Lung (tissue), 11 donors: ENCODE measurements at regions not wholly inside any gene's neighbourhood (a gene's known extent, or its start where the extent isn't known, plus 50 kb on each side); places are given as distances from the start of the nearest gene placed in this dataset.

Experiments used
- ATAC-seq: fragments of 200-7000 bp; cut with Tn5 transposase; one replicate; pipeline ENCODE4 v1.9.1; 2020; ENCODE audit warnings: moderate number of reproducible peaks; ENCODE audit not compliant: insufficient read depth, low FRiP score
- DNase-seq, 3 donors: peaks; one replicate each; pipeline ENCODE4 v3.0.0-alpha.2; 2013 to 2017
- H3K27ac ChIP-seq, 2 donors: one replicate each; pipeline ENCODE4 v1.5.1; 2013; ENCODE audit warnings: mild to moderate bottlenecking in 2 of 2, moderate library complexity in 2 of 2, control low read depth in 1 of 2, inconsistent platforms in 1 of 2, low read depth in 1 of 2, low read length in 1 of 2
- H3K27me3 ChIP-seq, 3 donors: one replicate each; pipeline ENCODE4 v1.5.1; 2013; ENCODE audit warnings: low read length in 2 of 3; ENCODE audit not compliant: control insufficient read depth in 3 of 3, insufficient read depth in 3 of 3
- H3K36me3 ChIP-seq, 4 donors: one replicate each; pipeline ENCODE4 v1.5.1; 2013; ENCODE audit warnings: low read length in 4 of 4, mild to moderate bottlenecking in 1 of 4, moderate library complexity in 1 of 4; ENCODE audit not compliant: control insufficient read depth in 4 of 4, insufficient read depth in 4 of 4
- H3K4me1 ChIP-seq, 5 donors: one replicate each; pipeline ENCODE4 v1.5.1; 2013; ENCODE audit warnings: low read length in 5 of 5, mild to moderate bottlenecking in 2 of 5, moderate library complexity in 1 of 5; ENCODE audit not compliant: control insufficient read depth in 5 of 5, insufficient read depth in 5 of 5
- H3K4me3 ChIP-seq: one replicate; pipeline ENCODE4 v1.5.1; 2013; ENCODE audit warnings: mild to moderate bottlenecking, control low read depth, moderate library complexity
- H3K9ac ChIP-seq, 2 donors: one replicate each; pipeline ENCODE4 v1.5.1; 2013; ENCODE audit warnings: low read length in 2 of 2, control low read depth in 1 of 2; ENCODE audit not compliant: insufficient read depth in 1 of 2
- H3K9me3 ChIP-seq, 4 donors: one replicate each; pipeline ENCODE4 v1.5.1; 2013; ENCODE audit warnings: low read length in 3 of 4, mild to moderate bottlenecking in 1 of 4, moderate library complexity in 1 of 4; ENCODE audit not compliant: control insufficient read depth in 4 of 4, insufficient read depth in 3 of 4
- WGBS, 2 donors: extraction: QIAGEN DNeasy Blood & Tissue Kit; methylation state at CpG; one replicate each; pipeline ENCODE4 v1.1.7; 2013; 5-methylcytosine and 5-hydroxymethylcytosine counted together
- TF ChIP-seq, protein P1 (sequence below): IDR thresholded peaks from 2 replicates; pipeline ENCODE4 v1.5.1; 2012; ENCODE audit warnings: mild to moderate bottlenecking; ENCODE audit errors: control extremely low read depth, extremely low read depth
- donor health status: control.
- donor health status: control.
- donor health status: Bipolar disorder and iron deficiency.
- donor health status: healthy.
- donor health status: DM: yes; HTN: yes; CAD: no.

DNA sequence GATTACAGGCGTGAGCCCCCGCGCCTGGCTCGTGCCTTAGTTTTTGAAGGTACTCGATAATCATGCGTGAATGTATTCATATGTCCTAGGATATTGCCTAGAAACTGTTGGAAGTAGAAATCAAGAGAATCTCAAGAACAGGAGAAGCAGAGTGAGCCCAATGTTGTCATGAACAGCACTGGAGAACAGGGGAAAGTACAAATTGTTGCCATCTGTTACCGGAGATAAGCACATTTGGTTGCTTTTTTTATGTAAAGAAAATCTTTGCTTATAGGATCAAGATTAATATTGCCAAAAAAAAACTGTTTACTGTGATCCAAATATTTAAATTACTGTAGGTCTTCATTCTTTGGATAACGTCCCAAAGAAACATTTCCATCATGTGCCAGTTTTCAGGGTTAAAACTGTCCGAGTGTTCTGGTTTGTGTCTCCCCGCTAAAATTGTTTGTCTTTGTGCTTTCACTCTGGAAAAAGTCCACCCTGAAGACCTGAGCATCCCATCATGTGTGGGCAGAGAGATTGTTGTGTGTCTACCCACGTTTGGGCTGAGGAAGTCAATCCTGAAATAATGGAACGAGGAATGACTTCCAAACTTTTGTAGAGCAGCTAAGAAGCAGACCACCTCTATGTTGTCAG, 95.7 kb upstream of the CELF2 start:
- Histone ChIP-seq H3K9ac (no peak overlapping the region), H3K4me3 (no peak overlapping the region), H3K27me3 (no peaks in the 10 kb centered on the region), H3K27ac (no peak overlapping the region), H3K36me3 (peaks cover 0 to 3% (median 0%) of the 10 kb centered on the region in 4 donors), H3K9me3 (no peaks in the 10 kb centered on the region), H3K4me1 (peaks cover 0 to 13% (median 4%) of the 10 kb centered on the region in 5 donors)
- DNase-seq (peak in 1 of 3 donors; percentile 54), ATAC-seq (no peak)
- TF ChIP-seq, protein P1, sequence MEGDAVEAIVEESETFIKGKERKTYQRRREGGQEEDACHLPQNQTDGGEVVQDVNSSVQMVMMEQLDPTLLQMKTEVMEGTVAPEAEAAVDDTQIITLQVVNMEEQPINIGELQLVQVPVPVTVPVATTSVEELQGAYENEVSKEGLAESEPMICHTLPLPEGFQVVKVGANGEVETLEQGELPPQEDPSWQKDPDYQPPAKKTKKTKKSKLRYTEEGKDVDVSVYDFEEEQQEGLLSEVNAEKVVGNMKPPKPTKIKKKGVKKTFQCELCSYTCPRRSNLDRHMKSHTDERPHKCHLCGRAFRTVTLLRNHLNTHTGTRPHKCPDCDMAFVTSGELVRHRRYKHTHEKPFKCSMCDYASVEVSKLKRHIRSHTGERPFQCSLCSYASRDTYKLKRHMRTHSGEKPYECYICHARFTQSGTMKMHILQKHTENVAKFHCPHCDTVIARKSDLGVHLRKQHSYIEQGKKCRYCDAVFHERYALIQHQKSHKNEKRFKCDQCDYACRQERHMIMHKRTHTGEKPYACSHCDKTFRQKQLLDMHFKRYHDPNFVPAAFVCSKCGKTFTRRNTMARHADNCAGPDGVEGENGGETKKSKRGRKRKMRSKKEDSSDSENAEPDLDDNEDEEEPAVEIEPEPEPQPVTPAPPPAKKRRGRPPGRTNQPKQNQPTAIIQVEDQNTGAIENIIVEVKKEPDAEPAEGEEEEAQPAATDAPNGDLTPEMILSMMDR, result no peak
- 85 to 86% methylated on average over 12 of the region's 12 CpGs for WGBS, 2 donors

- Histone ChIP-seq H3K9me3 (no peaks in the 10 kb centered on the region), H3K36me3 (peaks cover 0 to 3% (median 0%) of the 10 kb centered on the region in 4 donors), H3K27ac (peak overlapping the region in 1 of 2 donors; percentile 14), H3K4me1 (peaks cover 0 to 13% (median 4%) of the 10 kb centered on the region in 5 donors), H3K4me3 (no peak overlapping the region), H3K27me3 (no peaks in the 10 kb centered on the region), H3K9ac (no peak overlapping the region)
- WGBS, 2 donors, result 71 to 88% methylated on average over 17 of the region's 17 CpGs
- peak in 1 of 3 donors; percentile 29 for DNase-seq
- TF ChIP-seq, protein P1, result no peak
- ATAC-seq, result peak; percentile 51
Measured at GRCh38 chr10:10923029-10923651, 94.5 kb upstream of the CELF2 start.

GRCh38 chr10:10925667-10926066, 92.0 kb upstream of the CELF2 start:
- WGBS, 2 donors, result 96 to 98% methylated on average over 4 of the region's 4 CpGs

More at GRCh38 chr10:10925667-10926066, 92.0 kb upstream of the CELF2 start:
- H3K4me3 ChIP-seq, result no peak overlapping the region
- ATAC-seq (no peak), DNase-seq (no peak)
- TF ChIP-seq, protein P1, result no peak
- H3K36me3 ChIP-seq, result no peaks in the 10 kb centered on the region
- no peak overlapping the region for H3K9ac ChIP-seq
- H3K27ac ChIP-seq, result no peak overlapping the region
- H3K4me1 ChIP-seq, result peaks cover 0 to 13% (median 4%) of the 10 kb centered on the region in 5 donors
- no peaks in the 10 kb centered on the region for H3K27me3 ChIP-seq
- no peaks in the 10 kb centered on the region for H3K9me3 ChIP-seq
